ENCODE measurements at regions not wholly inside any gene's neighbourhood (a gene's known extent, or its start where the extent isn't known, plus 50 kb on each side); places are given as distances from the start of the nearest gene placed in this dataset.

DNA sequence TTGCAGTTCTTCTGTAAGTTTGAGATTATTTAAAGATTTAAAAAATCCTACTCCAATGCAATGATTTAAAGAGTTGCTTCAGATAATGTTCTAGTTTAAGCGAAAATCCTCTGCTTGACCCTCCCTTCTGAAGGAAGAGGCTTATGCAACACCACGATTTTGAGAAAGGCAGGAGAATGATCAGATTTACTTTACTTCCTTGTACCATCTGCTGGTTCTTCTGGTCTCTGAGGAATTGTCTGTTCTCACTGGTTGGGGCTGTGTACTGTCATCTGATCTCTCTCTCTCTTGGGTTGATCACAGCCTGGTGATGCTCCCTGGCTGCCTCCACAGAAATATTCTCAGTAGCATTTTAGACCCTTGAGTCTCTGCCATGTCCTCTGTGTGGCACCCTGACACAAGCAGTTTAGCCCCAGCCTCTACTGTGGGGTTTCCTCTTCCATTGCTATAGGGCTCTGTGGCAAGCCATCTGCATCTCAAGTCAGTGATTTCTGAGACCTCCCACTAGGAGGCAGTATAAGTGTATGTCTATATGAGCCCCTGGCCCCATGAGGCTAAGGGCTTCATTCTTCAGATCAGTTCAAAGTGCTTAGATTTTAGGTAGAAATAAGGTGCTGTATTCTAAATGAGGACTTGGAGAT lies 50.8 kb upstream of the PLAAT1 start (continued):
- TF ChIP-seq, protein P1, sequence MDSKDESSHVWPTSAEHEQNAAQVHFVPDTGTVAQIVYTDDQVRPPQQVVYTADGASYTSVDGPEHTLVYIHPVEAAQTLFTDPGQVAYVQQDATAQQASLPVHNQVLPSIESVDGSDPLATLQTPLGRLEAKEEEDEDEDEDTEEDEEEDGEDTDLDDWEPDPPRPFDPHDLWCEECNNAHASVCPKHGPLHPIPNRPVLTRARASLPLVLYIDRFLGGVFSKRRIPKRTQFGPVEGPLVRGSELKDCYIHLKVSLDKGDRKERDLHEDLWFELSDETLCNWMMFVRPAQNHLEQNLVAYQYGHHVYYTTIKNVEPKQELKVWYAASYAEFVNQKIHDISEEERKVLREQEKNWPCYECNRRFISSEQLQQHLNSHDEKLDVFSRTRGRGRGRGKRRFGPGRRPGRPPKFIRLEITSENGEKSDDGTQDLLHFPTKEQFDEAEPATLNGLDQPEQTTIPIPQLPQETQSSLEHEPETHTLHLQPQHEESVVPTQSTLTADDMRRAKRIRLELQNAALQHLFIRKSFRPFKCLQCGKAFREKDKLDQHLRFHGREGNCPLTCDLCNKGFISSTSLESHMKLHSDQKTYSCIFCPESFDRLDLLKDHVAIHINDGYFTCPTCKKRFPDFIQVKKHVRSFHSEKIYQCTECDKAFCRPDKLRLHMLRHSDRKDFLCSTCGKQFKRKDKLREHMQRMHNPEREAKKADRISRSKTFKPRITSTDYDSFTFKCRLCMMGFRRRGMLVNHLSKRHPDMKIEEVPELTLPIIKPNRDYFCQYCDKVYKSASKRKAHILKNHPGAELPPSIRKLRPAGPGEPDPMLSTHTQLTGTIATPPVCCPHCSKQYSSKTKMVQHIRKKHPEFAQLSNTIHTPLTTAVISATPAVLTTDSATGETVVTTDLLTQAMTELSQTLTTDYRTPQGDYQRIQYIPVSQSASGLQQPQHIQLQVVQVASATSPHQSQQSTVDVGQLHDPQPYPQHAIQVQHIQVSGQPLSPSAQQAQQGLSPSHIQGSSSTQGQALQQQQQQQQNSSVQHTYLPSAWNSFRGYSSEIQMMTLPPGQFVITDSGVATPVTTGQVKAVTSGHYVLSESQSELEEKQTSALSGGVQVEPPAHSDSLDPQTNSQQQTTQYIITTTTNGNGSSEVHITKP (IDR thresholded peaks at IDR 0.05; ENCODE audit: partially characterized antibody) = no peak
- peak in 1 of 2 experiments; percentile 30; a peak in 1 of 4 replicates for TF ChIP-seq RAD21 (CRISPR knock-in tag; conservative IDR thresholded peaks at IDR 0.05 in 1 of 2, IDR thresholded peaks at IDR 0.05 in 1 of 2)
- TF ChIP-seq L3MBTL2 (IDR thresholded peaks at IDR 0.05) = no peak
